ENCODE measurements at regions not wholly inside any gene's neighbourhood (a gene's known extent, or its start where the extent isn't known, plus 50 kb on each side); places are given as distances from the start of the nearest gene placed in this dataset.

- no peak for DNase-seq (ENCODE audit: low read depth in 2 of 2)
These were observed 328.4 kb upstream of the UMPS start for GRCh38 chr3:124401843-124402242.

DNA sequence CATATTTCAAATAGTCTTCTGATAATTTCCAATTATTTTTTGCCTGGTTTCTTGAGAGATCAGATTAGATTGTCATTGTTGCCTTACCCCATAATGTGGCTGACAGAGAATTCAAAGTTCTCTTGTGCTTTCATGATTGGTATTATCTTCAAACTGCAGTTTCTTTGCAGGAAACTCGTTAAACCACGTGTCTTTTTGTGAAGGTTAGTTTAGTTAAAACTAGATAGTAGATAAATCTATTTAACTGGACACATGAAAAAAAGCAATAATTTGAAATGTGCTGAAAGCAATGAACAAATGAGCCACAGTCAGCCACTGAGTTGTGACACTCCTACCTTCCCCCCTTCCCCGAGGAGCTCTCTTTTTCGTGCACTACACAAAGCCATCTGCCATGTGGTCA is 327.5 kb upstream of the UMPS start:
- DNase-seq (ENCODE audit: low read depth in 2 of 2): no peak

DNA sequence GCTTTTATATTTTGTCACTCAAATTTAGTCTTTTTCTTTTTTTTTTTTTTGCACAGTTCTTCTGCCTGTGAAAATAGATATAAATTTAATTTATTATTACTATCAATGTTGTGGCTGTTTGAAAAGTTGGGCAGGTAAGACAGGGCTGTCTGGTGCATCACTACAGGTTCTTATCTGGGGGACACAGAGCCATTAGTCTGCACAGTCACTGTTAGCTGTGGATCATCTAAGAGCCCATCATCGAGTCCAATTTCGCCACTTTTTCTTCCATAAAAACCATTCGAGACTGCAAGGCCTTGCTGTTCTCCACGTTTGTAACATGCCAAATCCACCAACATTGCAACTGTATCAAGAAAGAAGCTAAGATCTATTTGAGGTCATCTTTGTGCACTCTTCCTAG is 325.6 kb upstream of the UMPS start:
- DNase-seq (ENCODE audit: low read depth in 2 of 2): no peak

DNA sequence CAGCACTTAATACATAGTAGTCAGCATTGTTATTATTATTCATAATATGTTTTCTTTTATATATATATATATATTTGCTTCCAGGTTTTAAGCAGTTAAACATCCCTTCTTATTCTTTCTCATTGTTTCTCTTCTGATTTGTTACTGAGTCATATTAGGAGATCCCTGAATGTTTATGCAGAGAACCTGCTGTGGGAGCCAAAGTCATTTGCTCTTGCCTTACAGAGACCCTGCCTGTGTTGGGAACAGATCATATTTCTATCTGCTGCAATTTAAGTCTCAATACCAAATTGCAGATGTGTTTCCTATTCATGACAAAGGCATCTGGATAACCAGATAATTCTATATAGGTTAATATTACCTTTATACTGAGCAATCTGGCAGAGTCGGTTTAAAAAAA is 323.0 kb upstream of the UMPS start:
- no peak for DNase-seq (ENCODE audit: low read depth in 2 of 2)

GRCh38 chr3:124409650-124410275 is 320.5 kb upstream of the UMPS start:
- DNase-seq (ENCODE audit: low read depth in 2 of 2): no peak

DNA sequence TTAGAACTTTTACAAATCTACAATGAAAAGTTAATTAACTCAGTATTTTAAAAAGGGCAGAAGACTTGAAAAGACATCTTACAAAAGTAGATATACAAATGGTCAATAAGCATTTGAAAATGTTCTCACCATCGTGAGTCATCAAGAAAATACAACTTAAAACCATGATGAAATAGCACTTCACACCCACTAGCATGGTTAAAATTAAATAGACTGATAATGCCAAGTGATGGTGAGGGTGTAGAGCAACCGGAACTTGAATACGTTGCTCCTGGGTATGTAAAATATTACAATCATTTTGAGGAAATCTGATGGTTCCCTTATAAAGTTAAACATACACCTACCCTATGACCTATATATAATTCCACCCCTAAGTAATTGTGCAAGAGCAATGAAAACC is 319.8 kb upstream of the UMPS start:
- DNase-seq (ENCODE audit: low read depth in 2 of 2): no peak

- DNase-seq (ENCODE audit: low read depth in 2 of 2): no peak
These were observed 318.5 kb upstream of the UMPS start for GRCh38 chr3:124411728-124412127.

DNA sequence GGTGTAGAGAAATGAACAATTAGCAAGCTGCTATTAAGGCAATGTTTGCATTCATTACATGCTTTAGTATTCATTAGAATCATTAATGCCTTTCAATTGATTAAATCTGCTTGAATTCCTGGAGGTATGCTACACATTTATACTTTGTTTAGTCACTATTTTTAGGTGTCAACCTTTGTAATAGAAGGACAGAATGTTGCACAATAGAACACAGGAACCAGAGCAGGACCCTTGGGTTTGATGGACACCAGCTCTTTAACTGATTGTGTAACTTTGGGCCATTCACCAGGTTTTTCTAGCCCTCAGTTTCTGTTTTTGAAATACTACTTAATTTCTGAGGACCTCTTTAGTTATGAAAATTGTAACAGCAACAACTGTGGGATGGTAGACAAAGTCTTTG is 317.6 kb upstream of the UMPS start:
- DNase-seq (ENCODE audit: low read depth in 2 of 2): no peak

- DNase-seq (ENCODE audit: low read depth in 2 of 2): no peak
These were observed 316.9 kb upstream of the UMPS start for GRCh38 chr3:124413393-124413792.

DNA sequence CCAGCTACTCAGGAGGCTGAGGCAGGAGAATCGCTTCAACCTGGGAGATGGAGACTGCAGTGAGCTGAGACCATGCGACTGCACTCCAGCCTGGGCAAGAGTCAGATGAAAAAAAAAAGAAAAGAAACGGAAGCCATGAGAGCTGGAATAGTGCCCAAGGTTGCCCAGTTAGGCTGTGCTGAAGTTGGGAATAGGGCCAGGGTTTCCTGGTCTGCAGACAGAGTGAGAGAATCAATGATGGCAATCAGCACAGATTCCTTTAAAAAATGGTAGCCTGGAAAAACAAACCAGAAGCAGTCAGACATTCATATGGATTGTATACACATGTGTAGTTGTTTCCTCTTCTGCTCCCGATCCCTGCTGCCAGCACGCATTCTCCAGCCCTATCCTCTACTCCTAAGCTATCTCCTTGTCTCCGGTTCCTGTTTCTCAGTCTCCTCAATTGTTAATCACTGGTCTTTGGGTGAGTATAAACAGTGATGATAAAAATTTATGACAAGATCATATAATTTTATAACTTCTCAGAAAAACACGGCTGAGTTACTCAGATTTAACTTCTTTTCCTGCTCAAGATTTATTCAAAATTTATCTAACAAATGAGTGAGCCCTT is 316.2 kb upstream of the UMPS start:
- no peak for DNase-seq (ENCODE audit: low read depth in 2 of 2)

GRCh38 chr3:124415446-124415960 is 314.7 kb upstream of the UMPS start:
- no peak for DNase-seq (ENCODE audit: low read depth in 2 of 2)

GRCh38 chr3:124419303-124419702 is 310.9 kb upstream of the UMPS start:
- DNase-seq (ENCODE audit: low read depth in 2 of 2): no peak

GRCh38 chr3:124420392-124420791 is 309.9 kb upstream of the UMPS start:
- DNase-seq (ENCODE audit: low read depth in 2 of 2): no peak

- DNase-seq (ENCODE audit: low read depth in 2 of 2): no peak
These were observed 307.4 kb upstream of the UMPS start for GRCh38 chr3:124422805-124423204.

- DNase-seq (ENCODE audit: low read depth in 2 of 2): no peak
These were observed 305.9 kb upstream of the UMPS start for GRCh38 chr3:124424396-124424795.

- no peak for DNase-seq (ENCODE audit: low read depth in 2 of 2)
These were observed 304.3 kb upstream of the UMPS start for GRCh38 chr3:124425972-124426371.

- no peak for DNase-seq (ENCODE audit: low read depth in 2 of 2)
These were observed 301.7 kb upstream of the UMPS start for GRCh38 chr3:124428372-124429128.

DNA sequence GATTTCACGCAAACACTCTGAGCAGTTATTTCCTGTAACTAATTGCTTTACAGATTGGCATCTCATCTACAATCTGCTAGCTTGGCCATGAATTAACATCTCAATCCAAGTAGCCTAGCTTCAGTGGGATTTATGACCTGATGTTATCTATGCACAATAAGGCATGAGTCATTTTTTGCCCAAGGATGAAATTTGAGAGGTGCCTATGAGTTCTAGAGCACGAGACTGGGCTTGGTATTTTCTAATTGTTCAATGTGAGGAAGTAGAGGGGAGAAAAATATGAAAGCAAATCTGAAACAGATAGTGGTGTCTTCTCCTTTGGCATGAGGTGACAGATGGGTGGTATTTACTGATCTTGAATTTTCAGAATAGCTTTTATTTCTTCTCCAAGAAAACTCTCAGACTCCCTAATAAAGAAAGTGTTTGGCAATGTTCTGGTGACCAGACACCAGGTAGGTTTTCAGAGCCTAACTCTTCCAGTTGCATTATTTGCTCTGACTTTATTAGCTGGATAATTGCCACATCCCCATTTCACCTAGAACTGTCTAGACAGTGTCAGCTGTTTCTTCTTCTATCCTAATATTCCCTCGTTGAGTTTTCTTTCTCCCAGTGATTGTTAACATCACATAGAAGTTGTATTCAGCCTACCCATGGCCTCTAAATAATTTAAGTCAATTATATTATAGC is 301.0 kb upstream of the UMPS start:
- no peak for DNase-seq (ENCODE audit: low read depth in 2 of 2)

- DNase-seq (ENCODE audit: low read depth in 2 of 2): no peak
These were observed 298.8 kb upstream of the UMPS start for GRCh38 chr3:124431331-124431994.

GRCh38 chr3:124434176-124434575 is 296.1 kb upstream of the UMPS start:
- no peak for DNase-seq (ENCODE audit: low read depth in 2 of 2)

DNA sequence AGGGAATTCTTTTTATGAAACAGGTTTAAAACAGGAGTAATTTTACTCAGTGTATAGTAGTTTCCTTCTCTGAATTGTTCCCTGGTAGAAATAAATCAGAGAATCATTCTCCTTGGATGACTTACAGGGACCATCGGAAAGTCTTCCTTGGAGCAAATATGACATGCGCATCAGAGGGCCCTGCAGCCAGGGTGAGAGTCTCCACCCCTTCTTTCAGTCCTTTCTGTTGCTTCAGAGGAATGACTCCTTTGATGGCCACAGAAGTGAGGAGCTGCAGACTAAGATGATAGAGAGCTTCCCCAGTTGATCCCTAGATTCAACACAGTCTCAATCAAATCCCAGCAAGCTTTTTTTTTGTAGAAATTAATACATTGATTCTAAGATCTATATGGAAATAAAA is 294.8 kb upstream of the UMPS start:
- DNase-seq (ENCODE audit: low read depth in 2 of 2): no peak

GRCh38 chr3:124438813-124439212 is 291.4 kb upstream of the UMPS start:
- DNase-seq (ENCODE audit: low read depth in 2 of 2): no peak

All from stimulated activated CD4-positive, alpha-beta T cell treated with anti-CD3 and anti-CD28 coated beads, Interleukin-1b, Interleukin-23, amount 100 ng/mL, for 1 hour (primary cell).